Brain pericyte (primary cell): ENCODE measurements at regions not wholly inside any gene's neighbourhood (a gene's known extent, or its start where the extent isn't known, plus 50 kb on each side); places are given as distances from the start of the nearest gene placed in this dataset.

Source experiments
- DNase-seq: peaks from one replicate; pipeline ENCODE4 v3.0.0-alpha.2; 2012; ENCODE audit warnings: low read depth, low spot score

DNA sequence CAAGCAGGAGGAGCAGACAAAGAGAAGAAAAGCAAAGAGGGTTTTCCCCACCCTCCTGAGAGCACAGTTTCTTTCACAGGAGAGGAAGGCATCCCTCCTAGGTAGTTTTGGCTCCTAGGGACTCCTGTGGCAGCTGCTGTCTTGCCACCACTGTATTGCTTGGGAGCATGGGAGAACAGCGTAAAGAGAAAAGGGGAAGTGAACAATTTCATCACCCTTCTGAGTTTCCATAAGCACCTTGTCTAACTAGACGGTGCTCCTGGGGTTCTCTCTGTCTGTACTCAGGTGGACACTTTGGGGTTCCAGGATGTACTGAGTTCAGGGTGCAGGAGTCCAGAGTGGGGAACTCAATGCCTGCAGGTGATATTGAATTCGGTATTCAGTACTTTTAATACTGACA, 1430.5 kb downstream of the TBC1D22A start:
- DNase-seq = no peak

DNA sequence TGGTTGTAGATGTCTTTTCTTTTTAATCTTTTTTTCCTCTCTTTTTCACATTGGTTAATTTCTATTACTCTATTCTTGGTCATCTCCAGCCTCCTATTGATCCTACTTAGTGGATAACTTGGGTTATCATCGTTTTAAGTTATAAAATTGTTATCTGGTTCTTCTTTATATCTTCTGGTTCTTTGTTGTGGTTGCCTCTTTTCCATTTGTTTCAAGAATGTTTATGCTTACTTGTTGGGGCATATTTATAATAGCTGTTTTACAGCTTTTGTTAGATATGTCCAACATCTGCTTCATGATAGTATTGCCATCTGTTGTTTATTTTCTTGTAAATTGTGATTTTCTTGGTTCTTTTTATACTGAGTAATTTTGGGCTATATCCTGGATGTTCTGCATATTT, 1429.6 kb downstream of the TBC1D22A start:
- no peak for DNase-seq

DNA sequence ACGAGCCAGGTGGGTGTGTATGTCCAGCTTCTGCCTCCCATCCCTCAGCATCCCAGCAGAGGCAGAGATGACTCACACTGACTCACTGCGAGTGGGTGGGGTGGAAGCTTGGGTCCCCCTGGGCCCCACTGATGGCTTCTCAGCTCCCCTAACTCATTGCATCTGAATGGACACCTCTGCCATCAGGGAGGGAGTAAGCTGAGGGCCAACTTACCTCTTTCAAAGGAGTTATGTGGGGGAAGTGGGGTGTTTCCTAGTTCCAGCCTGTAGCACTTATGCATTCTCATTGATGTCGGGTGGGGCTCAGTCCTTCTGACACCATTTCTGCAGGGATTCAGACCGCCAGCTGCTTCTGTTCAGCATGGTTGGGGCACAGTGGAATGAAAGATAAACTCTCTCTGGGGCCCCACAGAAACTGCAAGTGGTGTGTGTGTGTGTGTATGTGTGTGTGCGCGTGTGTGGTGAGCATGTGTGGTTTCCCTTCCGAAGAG, 1425.8 kb downstream of the TBC1D22A start:
- no peak for DNase-seq

- no peak for DNase-seq
These were observed 1424.9 kb downstream of the TBC1D22A start for GRCh38 chr22:48187356-48187755.

DNA sequence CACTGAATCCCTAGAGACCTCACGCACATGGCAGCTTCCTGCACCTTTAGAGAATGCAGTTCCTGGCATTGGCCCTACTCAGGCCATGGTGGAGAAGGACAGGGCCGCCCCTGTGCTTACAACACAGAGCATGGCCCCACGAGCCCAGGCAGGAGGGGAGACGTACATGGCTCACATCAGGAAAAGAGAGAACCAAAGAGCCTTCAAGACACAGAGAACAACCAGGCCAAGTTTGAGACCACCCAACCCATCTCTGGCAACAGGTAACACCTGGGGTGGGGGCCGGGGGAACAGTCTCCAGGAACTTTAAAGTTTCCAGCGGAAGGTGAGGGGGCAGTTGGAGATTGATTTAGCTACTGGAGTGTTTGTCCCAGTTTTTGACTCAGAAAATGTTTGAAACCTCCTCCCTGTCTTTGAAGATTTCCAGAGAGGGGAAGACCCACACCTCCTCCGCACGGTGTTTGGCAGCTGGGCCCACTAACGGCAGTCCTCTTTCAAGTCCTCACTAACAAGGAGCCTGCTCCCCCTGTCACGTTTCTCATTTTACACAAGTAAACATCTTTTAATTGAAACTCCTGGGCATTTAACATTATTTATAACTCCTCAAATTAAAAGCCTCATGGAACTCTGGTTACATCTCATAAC, 1423.8 kb downstream of the TBC1D22A start:
- no peak for DNase-seq

- DNase-seq = no peak
These were observed 1422.9 kb downstream of the TBC1D22A start for GRCh38 chr22:48185071-48186055.

- DNase-seq = no peak
These were observed 1420.7 kb downstream of the TBC1D22A start for GRCh38 chr22:48182846-48183805.

DNA sequence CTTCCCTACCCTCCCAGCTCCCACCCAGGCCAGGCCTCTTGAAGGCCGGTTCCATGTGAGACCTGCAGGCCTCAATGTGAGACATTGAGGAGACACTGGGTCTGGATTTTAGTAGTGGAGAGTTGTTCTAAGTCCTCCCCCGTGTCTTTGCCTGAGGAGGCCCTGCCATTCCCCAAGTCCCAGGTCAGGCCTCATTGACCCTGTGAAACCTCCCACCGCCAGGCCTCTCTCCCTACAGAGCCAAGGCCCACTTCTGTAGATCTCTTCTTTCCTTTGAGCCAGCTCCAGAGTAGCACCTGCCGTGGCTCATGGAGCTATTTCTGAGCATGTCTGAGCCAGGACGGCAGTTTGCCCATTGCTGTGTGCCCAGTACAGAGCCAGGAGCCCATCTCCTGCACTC, 1419.6 kb downstream of the TBC1D22A start:
- DNase-seq = no peak

DNA sequence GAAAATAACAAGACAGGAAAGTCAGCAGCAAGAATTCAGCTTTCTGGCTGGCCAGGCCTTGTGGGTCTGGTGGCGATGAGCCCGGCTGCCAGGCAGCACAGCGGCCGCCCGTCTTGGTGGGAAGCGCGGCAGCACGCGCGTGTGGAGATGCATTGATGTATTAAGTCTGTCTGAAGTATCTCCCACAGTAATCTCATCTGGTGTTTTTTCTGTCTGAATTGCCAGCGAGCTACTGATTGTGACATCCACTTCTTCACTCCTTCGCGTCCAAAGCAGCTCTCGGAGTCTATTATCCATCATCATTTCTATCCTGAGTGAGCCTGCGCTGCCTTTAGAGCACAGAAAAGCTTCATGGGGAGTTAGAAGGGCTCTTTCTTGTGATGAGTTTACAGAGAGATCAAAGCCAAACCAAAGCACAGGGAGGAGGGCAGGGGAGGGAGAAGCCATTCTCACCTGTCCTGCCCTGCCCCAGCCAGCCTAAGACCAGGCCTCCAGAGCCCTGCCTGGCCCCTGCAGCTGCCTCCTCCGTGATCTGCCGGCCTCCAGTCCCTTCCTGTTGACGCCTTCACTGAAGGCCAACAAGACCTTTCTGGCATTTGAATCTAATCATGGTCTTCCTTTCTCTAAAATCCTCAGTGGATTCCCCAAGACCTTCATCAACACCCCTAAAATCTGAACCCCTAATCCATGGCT, 1419.0 kb downstream of the TBC1D22A start:
- no peak for DNase-seq

GRCh38 chr22:48180631-48181030, 1418.2 kb downstream of the TBC1D22A start:
- DNase-seq = no peak

DNA sequence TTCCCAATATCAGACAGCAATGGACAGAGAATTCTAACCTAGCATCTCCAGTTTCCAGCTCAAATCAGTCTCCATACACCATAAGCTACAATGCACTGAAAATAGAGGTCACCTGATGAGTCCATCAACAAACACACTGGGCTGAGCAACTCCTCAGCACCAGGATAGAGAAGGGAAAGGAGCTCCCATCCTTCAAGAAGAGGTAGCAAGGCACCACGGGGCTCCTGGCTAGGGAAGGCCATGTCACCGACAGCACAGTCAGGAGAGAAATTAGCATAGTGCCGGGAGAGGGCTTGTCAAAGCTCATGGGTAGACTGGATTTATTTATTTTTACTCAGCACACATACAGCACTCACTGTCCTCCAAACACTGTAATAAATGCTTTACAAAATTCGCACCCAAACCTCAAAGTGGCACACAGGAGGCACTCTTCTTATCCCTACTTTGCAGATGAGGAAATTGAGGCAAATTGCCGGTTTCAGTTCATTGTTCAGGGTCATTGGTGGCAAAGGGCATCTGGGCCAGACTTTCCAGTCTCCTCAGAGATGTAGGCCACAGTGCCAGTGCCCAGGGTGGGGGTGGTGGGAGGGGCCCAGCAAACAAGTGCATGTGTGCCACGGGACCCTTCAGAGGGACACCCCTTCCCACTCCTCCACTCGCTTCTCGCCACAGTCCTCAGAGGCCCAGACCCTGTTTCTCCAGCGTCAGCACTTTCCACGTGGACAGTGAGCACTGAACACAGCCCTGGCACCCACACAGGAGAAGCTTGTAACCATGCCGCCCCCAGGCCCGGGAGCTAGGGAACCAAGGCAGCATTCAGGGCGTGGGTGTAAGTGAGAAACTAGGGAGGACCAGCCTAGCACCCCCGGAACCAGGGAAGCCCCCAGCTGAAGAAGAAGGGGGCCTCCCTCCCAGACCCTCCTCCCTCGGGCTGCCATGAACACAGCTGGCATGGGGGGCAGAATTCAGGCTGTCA, 1417.4 kb downstream of the TBC1D22A start:
- DNase-seq = no peak

GRCh38 chr22:48178536-48178935, 1416.1 kb downstream of the TBC1D22A start:
- no peak for DNase-seq

GRCh38 chr22:48177631-48178030, 1415.2 kb downstream of the TBC1D22A start:
- DNase-seq = no peak

DNA sequence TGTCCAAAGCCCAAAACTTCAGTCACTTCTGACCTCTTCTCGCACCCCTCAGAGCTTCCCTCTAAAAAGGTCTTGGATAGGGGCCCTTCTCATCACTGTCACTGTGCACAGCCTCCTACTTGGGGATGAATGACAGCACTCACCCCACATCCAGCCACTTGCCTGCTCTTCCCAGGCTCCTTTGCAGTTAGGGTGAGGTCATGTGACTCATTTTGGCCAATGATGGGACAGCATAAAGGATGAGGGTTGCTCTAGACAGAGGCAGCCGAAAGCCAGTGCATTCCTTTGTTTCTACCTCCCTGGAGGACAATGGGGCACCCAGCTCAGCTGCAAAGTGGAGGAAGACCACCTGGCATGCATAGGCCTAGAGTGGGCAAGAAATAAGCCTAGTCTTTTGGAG, 1413.3 kb downstream of the TBC1D22A start:
- DNase-seq = no peak

DNA sequence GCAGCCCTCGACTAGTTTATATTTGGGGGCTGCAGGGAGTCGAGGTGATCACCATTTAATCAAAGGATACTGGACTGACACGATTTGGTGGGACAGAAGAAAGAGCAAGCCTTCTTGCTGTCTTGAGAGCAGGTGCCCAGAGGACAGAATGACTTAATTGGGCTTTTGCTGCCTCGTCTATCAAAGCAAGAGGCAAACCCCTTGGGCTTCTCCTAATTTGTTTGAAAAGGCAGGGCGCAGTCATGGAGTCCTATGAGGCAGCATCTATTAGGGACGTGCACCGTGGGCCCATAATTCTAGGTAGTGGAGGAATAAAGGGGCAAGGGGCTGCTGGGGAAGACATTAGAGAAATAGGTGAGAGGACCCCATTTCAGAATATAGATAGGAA, 1411.3 kb downstream of the TBC1D22A start:
- DNase-seq = no peak

- no peak for DNase-seq
These were observed 1410.8 kb downstream of the TBC1D22A start for GRCh38 chr22:48173061-48173772.

DNA sequence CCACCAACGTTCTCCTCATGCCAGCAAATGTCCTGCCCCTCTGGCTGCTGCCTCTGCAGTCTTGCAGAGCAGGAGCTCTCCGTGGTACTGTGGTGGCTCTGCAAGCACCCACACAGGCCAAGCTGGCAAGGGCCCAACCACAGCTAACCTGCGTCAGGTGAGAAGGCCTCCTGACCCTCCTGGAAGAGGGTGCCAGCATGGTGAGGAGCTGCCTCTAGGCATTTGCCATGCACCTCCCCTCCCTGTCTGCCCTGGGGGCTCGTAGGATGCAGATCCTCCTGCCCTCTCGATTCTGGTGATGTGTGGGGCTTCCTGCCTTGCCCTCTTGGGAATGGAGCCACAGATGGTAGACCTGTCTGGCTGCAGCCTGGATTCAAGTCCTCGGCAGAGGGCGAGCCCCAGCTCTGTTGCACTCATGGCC, 1408.8 kb downstream of the TBC1D22A start:
- DNase-seq = no peak

DNA sequence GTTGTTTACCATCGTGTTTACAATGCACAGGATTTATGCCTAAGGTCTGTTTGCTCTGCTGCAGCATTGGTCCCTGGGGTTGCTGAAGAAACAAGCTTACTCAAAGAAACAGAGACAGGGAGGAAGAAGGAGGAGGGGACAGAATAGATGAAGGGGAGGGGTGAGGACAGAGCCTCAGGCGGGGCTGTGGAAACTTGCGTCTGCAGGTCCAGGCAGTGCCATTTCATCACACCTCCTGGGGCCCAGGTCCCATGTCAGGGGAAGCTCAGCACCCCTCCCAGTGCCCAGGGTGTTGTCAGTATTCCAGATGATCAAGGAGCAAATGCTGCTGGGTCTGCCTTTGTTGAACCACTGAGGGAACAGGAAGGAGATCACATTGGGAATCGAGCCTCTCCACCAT, 1406.8 kb downstream of the TBC1D22A start:
- no peak for DNase-seq

DNA sequence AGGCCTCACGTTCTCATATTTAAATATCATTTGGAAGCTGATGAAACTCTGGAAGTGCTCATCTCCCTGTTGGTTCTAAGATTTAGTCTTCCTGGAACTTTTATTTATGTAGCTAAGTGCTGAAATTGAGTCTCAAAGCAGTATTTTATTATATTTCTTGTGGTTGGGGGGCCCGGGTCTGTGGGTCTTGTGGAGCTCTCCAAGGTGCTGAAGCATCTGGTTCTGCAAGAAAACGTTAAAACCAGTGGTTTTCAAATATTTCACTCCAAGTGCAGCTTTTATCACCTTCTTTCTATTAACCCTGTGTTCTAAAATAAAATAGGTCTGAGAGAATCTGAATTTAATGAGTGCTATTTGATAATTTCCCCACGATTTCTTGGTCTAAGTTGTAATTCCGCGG, 1404.8 kb downstream of the TBC1D22A start:
- DNase-seq = no peak
